ENCODE measurements at regions not wholly inside any gene's neighbourhood (a gene's known extent, or its start where the extent isn't known, plus 50 kb on each side); places are given as distances from the start of the nearest gene placed in this dataset.
"Not testable (repeated sequence)": the region's sequence is repeated elsewhere in the genome, so short reads cannot be mapped to it uniquely, and the experiment has no call there.

- DNase-seq (ENCODE audit: low spot score): peak; percentile 47
These were observed 506.8 kb upstream of the AUTS2 start for GRCh38 chr7:69091521-69091920.

- DNase-seq (ENCODE audit: low spot score): no peak
These were observed 503.1 kb upstream of the AUTS2 start for GRCh38 chr7:69095127-69095526.

GRCh38 chr7:69095649-69096048 lies 502.6 kb upstream of the AUTS2 start:
- DNase-seq (ENCODE audit: low spot score): no peak

GRCh38 chr7:69104023-69104422 lies 494.3 kb upstream of the AUTS2 start:
- DNase-seq (ENCODE audit: low spot score): no peak

- no peak for DNase-seq (ENCODE audit: low spot score)
These were observed 493.2 kb upstream of the AUTS2 start for GRCh38 chr7:69105092-69105491.

- DNase-seq (ENCODE audit: low spot score): no peak
These were observed 492.3 kb upstream of the AUTS2 start for GRCh38 chr7:69105981-69106380.

- not testable (repeated sequence) for DNase-seq (ENCODE audit: low spot score)
These were observed 491.8 kb upstream of the AUTS2 start for GRCh38 chr7:69106449-69106848.

GRCh38 chr7:69106946-69107345 lies 491.3 kb upstream of the AUTS2 start:
- DNase-seq (ENCODE audit: low spot score): not testable (repeated sequence)

- no peak for DNase-seq (ENCODE audit: low spot score)
These were observed 490.2 kb upstream of the AUTS2 start for GRCh38 chr7:69108097-69108496.

GRCh38 chr7:69109246-69109645 lies 489.0 kb upstream of the AUTS2 start:
- DNase-seq (ENCODE audit: low spot score): no peak

GRCh38 chr7:69109879-69110278 lies 488.4 kb upstream of the AUTS2 start:
- no peak for DNase-seq (ENCODE audit: low spot score)

GRCh38 chr7:69110450-69111050 lies 487.7 kb upstream of the AUTS2 start:
- no peak for DNase-seq (ENCODE audit: low spot score)

- DNase-seq (ENCODE audit: low spot score): peak; percentile 48
These were observed 483.9 kb upstream of the AUTS2 start for GRCh38 chr7:69114374-69114773.

GRCh38 chr7:69115788-69116187 lies 482.5 kb upstream of the AUTS2 start:
- DNase-seq (ENCODE audit: low spot score): peak; percentile 85

GRCh38 chr7:69116196-69116595 lies 482.1 kb upstream of the AUTS2 start:
- DNase-seq (ENCODE audit: low spot score): not testable (repeated sequence)

- no peak for DNase-seq (ENCODE audit: low spot score)
These were observed 475.3 kb upstream of the AUTS2 start for GRCh38 chr7:69122953-69123352.

- DNase-seq (ENCODE audit: low spot score): no peak
These were observed 471.3 kb upstream of the AUTS2 start for GRCh38 chr7:69126896-69127479.

GRCh38 chr7:69129524-69129923 lies 468.8 kb upstream of the AUTS2 start:
- no peak for DNase-seq (ENCODE audit: low spot score)

GRCh38 chr7:69129951-69130350 lies 468.3 kb upstream of the AUTS2 start:
- no peak for DNase-seq (ENCODE audit: low spot score)

- DNase-seq (ENCODE audit: low spot score): no peak
These were observed 467.9 kb upstream of the AUTS2 start for GRCh38 chr7:69130396-69130795.

- DNase-seq (ENCODE audit: low spot score): no peak
These were observed 464.0 kb upstream of the AUTS2 start for GRCh38 chr7:69134316-69134715.

- DNase-seq (ENCODE audit: low spot score): no peak
These were observed 450.6 kb upstream of the AUTS2 start for GRCh38 chr7:69147631-69148030.

- DNase-seq (ENCODE audit: low spot score): no peak
These were observed 448.2 kb upstream of the AUTS2 start for GRCh38 chr7:69149804-69150782.
